ENCODE measurements at regions not wholly inside any gene's neighbourhood (a gene's known extent, or its start where the extent isn't known, plus 50 kb on each side); places are given as distances from the start of the nearest gene placed in this dataset.
"Not testable (repeated sequence)": the region's sequence is repeated elsewhere in the genome, so short reads cannot be mapped to it uniquely, and the experiment has no call there.

- no peak overlapping the region for H3K27ac ChIP-seq (ENCODE audit: low read length)
- no peak overlapping the region for H3K4me3 ChIP-seq (ENCODE audit: low read length)
- H3K9me3 ChIP-seq (ENCODE audit: insufficient read depth, low read depth, low read length), result no peaks in the 10 kb centered on the region
- no peaks in the 10 kb centered on the region for H3K36me3 ChIP-seq (ENCODE audit: insufficient read depth, low read depth, low read length)
- H3K4me1 ChIP-seq (ENCODE audit: insufficient read depth, low read length), result no peaks in the 10 kb centered on the region
- no peak overlapping the region for H3K9ac ChIP-seq (ENCODE audit: low read depth, low read length)
- no peaks in the 10 kb centered on the region for H3K27me3 ChIP-seq (ENCODE audit: insufficient read depth, low read length)
These were observed 356.1 kb downstream of the CBLN4 start for GRCh38 chr20:55649254-55649653.

- Histone ChIP-seq H3K9me3 (ENCODE audit: insufficient read depth, low read depth, low read length) (no peaks in the 10 kb centered on the region), H3K4me1 (ENCODE audit: insufficient read depth, low read length) (no peaks in the 10 kb centered on the region), H3K27me3 (ENCODE audit: insufficient read depth, low read length) (no peaks in the 10 kb centered on the region), H3K9ac (ENCODE audit: low read depth, low read length) (no peak overlapping the region), H3K27ac (ENCODE audit: low read length) (no peak overlapping the region), H3K36me3 (ENCODE audit: insufficient read depth, low read depth, low read length) (no peaks in the 10 kb centered on the region), H3K4me3 (ENCODE audit: low read length) (no peak overlapping the region)
These were observed 358.5 kb downstream of the CBLN4 start for GRCh38 chr20:55646851-55647250.

GRCh38 chr20:55641497-55641896 lies 363.8 kb downstream of the CBLN4 start:
- no peak overlapping the region for H3K27ac ChIP-seq (ENCODE audit: low read length)
- H3K27me3 ChIP-seq (ENCODE audit: insufficient read depth, low read length), result no peaks in the 10 kb centered on the region
- no peaks in the 10 kb centered on the region for H3K36me3 ChIP-seq (ENCODE audit: insufficient read depth, low read depth, low read length)
- no peak overlapping the region for H3K9ac ChIP-seq (ENCODE audit: low read depth, low read length)
- no peaks in the 10 kb centered on the region for H3K4me1 ChIP-seq (ENCODE audit: insufficient read depth, low read length)
- no peaks in the 10 kb centered on the region for H3K9me3 ChIP-seq (ENCODE audit: insufficient read depth, low read depth, low read length)
- no peak overlapping the region for H3K4me3 ChIP-seq (ENCODE audit: low read length)

GRCh38 chr20:55635870-55636269 lies 369.4 kb downstream of the CBLN4 start:
- H3K9ac ChIP-seq (ENCODE audit: low read depth, low read length), result no peak overlapping the region
- no peak overlapping the region for H3K4me3 ChIP-seq (ENCODE audit: low read length)
- peaks cover 11% of the 10 kb centered on the region; the same call in 1 of the 2 replicates for H3K4me1 ChIP-seq (ENCODE audit: insufficient read depth, low read length)
- no peaks in the 10 kb centered on the region for H3K27me3 ChIP-seq (ENCODE audit: insufficient read depth, low read length)
- no peaks in the 10 kb centered on the region for H3K9me3 ChIP-seq (ENCODE audit: insufficient read depth, low read depth, low read length)
- H3K27ac ChIP-seq (ENCODE audit: low read length), result no peak overlapping the region
- no peaks in the 10 kb centered on the region for H3K36me3 ChIP-seq (ENCODE audit: insufficient read depth, low read depth, low read length)

- no peak overlapping the region for H3K27ac ChIP-seq (ENCODE audit: low read length)
- peaks cover 11% of the 10 kb centered on the region; the same call in 1 of the 2 replicates for H3K4me1 ChIP-seq (ENCODE audit: insufficient read depth, low read length)
- no peaks in the 10 kb centered on the region for H3K27me3 ChIP-seq (ENCODE audit: insufficient read depth, low read length)
These were observed 372.7 kb downstream of the CBLN4 start for GRCh38 chr20:55632592-55632991.

GRCh38 chr20:55629143-55629542 lies 376.2 kb downstream of the CBLN4 start:
- H3K36me3 ChIP-seq (ENCODE audit: insufficient read depth, low read depth, low read length); H3K27ac ChIP-seq (ENCODE audit: low read length); H3K9me3 ChIP-seq (ENCODE audit: insufficient read depth, low read depth, low read length); H3K4me3 ChIP-seq (ENCODE audit: low read length); H3K27me3 ChIP-seq (ENCODE audit: insufficient read depth, low read length); H3K9ac ChIP-seq (ENCODE audit: low read depth, low read length): not testable (repeated sequence)
- peaks cover 11% of the 10 kb centered on the region; the same call in 1 of the 2 replicates for H3K4me1 ChIP-seq (ENCODE audit: insufficient read depth, low read length)

More at GRCh38 chr20:55632592-55632991, 372.7 kb downstream of the CBLN4 start:
- no peaks in the 10 kb centered on the region for H3K36me3 ChIP-seq (ENCODE audit: insufficient read depth, low read depth, low read length)
- no peaks in the 10 kb centered on the region for H3K9me3 ChIP-seq (ENCODE audit: insufficient read depth, low read depth, low read length)
- no peak overlapping the region for H3K9ac ChIP-seq (ENCODE audit: low read depth, low read length)
- no peak overlapping the region for H3K4me3 ChIP-seq (ENCODE audit: low read length)

- no peaks in the 10 kb centered on the region for H3K27me3 ChIP-seq (ENCODE audit: insufficient read depth, low read length)
- no peaks in the 10 kb centered on the region for H3K36me3 ChIP-seq (ENCODE audit: insufficient read depth, low read depth, low read length)
- H3K9ac ChIP-seq (ENCODE audit: low read depth, low read length), result no peak overlapping the region
- H3K4me3 ChIP-seq (ENCODE audit: low read length), result no peak overlapping the region
- no peaks in the 10 kb centered on the region; the same call in 1 of the 2 replicates for H3K9me3 ChIP-seq (ENCODE audit: insufficient read depth, low read depth, low read length)
- peaks cover 6% of the 10 kb centered on the region; the same call in 1 of the 2 replicates for H3K4me1 ChIP-seq (ENCODE audit: insufficient read depth, low read length)
- no peak overlapping the region for H3K27ac ChIP-seq (ENCODE audit: low read length)
These were observed 378.6 kb downstream of the CBLN4 start for GRCh38 chr20:55626716-55627115.

GRCh38 chr20:55616367-55616766 lies 389.0 kb downstream of the CBLN4 start:
- Histone ChIP-seq H3K9me3 (ENCODE audit: insufficient read depth, low read depth, low read length) (peaks cover under 1% of the 10 kb centered on the region; the same call in 1 of the 2 replicates), H3K27ac (ENCODE audit: low read length) (no peak overlapping the region), H3K36me3 (ENCODE audit: insufficient read depth, low read depth, low read length) (no peaks in the 10 kb centered on the region), H3K4me1 (ENCODE audit: insufficient read depth, low read length) (peaks cover 5% of the 10 kb centered on the region; the same call in 1 of the 2 replicates), H3K27me3 (ENCODE audit: insufficient read depth, low read length) (no peaks in the 10 kb centered on the region), H3K9ac (ENCODE audit: low read depth, low read length) (no peak overlapping the region), H3K4me3 (ENCODE audit: low read length) (no peak overlapping the region)

- H3K4me1 ChIP-seq (ENCODE audit: insufficient read depth, low read length), result peaks cover 5% of the 10 kb centered on the region; the same call in 1 of the 2 replicates
- H3K9ac ChIP-seq (ENCODE audit: low read depth, low read length), result no peak overlapping the region
- no peak overlapping the region for H3K27ac ChIP-seq (ENCODE audit: low read length)
- no peaks in the 10 kb centered on the region for H3K27me3 ChIP-seq (ENCODE audit: insufficient read depth, low read length)
- H3K36me3 ChIP-seq (ENCODE audit: insufficient read depth, low read depth, low read length), result no peaks in the 10 kb centered on the region
- no peak overlapping the region for H3K4me3 ChIP-seq (ENCODE audit: low read length)
- H3K9me3 ChIP-seq (ENCODE audit: insufficient read depth, low read depth, low read length), result no peaks in the 10 kb centered on the region
These were observed 389.5 kb downstream of the CBLN4 start for GRCh38 chr20:55615818-55616217.

GRCh38 chr20:55614220-55614757 lies 391.0 kb downstream of the CBLN4 start:
- H3K9me3 ChIP-seq (ENCODE audit: insufficient read depth, low read depth, low read length), result no peaks in the 10 kb centered on the region
- H3K9ac ChIP-seq (ENCODE audit: low read depth, low read length), result no peak overlapping the region
- no peak overlapping the region for H3K27ac ChIP-seq (ENCODE audit: low read length)
- no peaks in the 10 kb centered on the region for H3K36me3 ChIP-seq (ENCODE audit: insufficient read depth, low read depth, low read length)
- 0 out of 2 replicates have a peak overlapping the region, but pooled peaks have one; percentile 7 for H3K4me3 ChIP-seq (ENCODE audit: low read length)
- H3K27me3 ChIP-seq (ENCODE audit: insufficient read depth, low read length), result no peaks in the 10 kb centered on the region
- peaks cover 5% of the 10 kb centered on the region; the same call in 1 of the 2 replicates for H3K4me1 ChIP-seq (ENCODE audit: insufficient read depth, low read length)

GRCh38 chr20:55610756-55611155 lies 394.6 kb downstream of the CBLN4 start:
- no peaks in the 10 kb centered on the region for H3K27me3 ChIP-seq (ENCODE audit: insufficient read depth, low read length)
- no peak overlapping the region for H3K9ac ChIP-seq (ENCODE audit: low read depth, low read length)
- H3K36me3 ChIP-seq (ENCODE audit: insufficient read depth, low read depth, low read length), result no peaks in the 10 kb centered on the region
- no peak overlapping the region for H3K4me3 ChIP-seq (ENCODE audit: low read length)
- H3K9me3 ChIP-seq (ENCODE audit: insufficient read depth, low read depth, low read length), result no peaks in the 10 kb centered on the region
- no peak overlapping the region for H3K27ac ChIP-seq (ENCODE audit: low read length)
- H3K4me1 ChIP-seq (ENCODE audit: insufficient read depth, low read length), result peaks cover 5% of the 10 kb centered on the region; the same call in 1 of the 2 replicates

GRCh38 chr20:55605594-55605993 lies 399.7 kb downstream of the CBLN4 start:
- Histone ChIP-seq H3K4me3 (ENCODE audit: low read length) (no peak overlapping the region), H3K27me3 (ENCODE audit: insufficient read depth, low read length) (no peaks in the 10 kb centered on the region), H3K9ac (ENCODE audit: low read depth, low read length) (no peak overlapping the region), H3K9me3 (ENCODE audit: insufficient read depth, low read depth, low read length) (no peaks in the 10 kb centered on the region), H3K36me3 (ENCODE audit: insufficient read depth, low read depth, low read length) (no peaks in the 10 kb centered on the region), H3K4me1 (ENCODE audit: insufficient read depth, low read length) (no peaks in the 10 kb centered on the region), H3K27ac (ENCODE audit: low read length) (no peak overlapping the region)

Data from iPS-20b (cell line).